ENCODE measurements at regions not wholly inside any gene's neighbourhood (a gene's known extent, or its start where the extent isn't known, plus 50 kb on each side); places are given as distances from the start of the nearest gene placed in this dataset.
A peak's percentile ranks its signal among the peaks of the same experiment; 100 is the strongest.

DNA sequence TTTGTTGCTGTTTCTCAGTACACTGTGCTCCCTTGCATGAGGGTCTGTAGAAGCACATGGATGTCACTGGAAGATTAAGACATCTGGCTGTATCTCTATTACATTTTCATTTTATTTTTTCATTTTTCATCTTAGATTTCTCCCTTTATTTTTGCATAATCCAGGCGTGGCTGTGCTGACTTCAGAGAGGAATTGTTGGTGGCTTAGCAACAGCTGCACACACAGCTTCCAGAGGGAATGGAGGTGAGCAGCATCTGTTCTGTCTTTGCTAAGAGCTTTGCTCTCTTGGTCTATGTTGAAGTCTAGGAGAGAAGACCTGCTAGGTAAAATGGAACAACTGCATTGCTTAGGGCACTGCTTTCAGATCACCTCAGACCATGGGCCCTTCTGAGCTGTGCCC, 254.4 kb upstream of the SP4 start:
- Histone ChIP-seq H3K36me3 (ENCODE audit: insufficient read depth, low read length) (no peaks in the 10 kb centered on the region), H3K27ac (ENCODE audit: low read depth, low read length) (no peak overlapping the region), H3K4me1 (ENCODE audit: insufficient read depth, low read length) (no peaks in the 10 kb centered on the region), H3K9me3 (ENCODE audit: control insufficient read depth in 1 of 2, low read length in 2 of 2) (no peaks in the 10 kb centered on the region), H3K27me3 (ENCODE audit: insufficient read depth, low read length) (no peaks in the 10 kb centered on the region), H3K4me3 (ENCODE audit: low read length in 2 of 2) (no peak overlapping the region)
- H3K27me3 Mint-ChIP-seq: peaks cover 12 to 28% of the 10 kb centered on the region in 2 donors
- no peak for DNase-seq
- peaks cover 0 to 5% (median 4%) of the 10 kb centered on the region in 4 donors for H3K4me1 Mint-ChIP-seq
- H3K4me3 Mint-ChIP-seq: no peak overlapping the region
- H3K27ac Mint-ChIP-seq: no peak overlapping the region
- intact Hi-C loops (cut with micrococcal nuclease): no loop called here
- ChIA-PET CTCF (ENCODE audit: partially characterized antibody) (no interaction called here), POLR2A (ENCODE audit: partially characterized antibody) (no interaction called here)
- H3K9me3 Mint-ChIP-seq: peaks cover 0 to 2% (median 0%) of the 10 kb centered on the region in 8 donors
- peaks cover 0 to 3% of the 10 kb centered on the region in 2 donors for H3K36me3 Mint-ChIP-seq

DNA sequence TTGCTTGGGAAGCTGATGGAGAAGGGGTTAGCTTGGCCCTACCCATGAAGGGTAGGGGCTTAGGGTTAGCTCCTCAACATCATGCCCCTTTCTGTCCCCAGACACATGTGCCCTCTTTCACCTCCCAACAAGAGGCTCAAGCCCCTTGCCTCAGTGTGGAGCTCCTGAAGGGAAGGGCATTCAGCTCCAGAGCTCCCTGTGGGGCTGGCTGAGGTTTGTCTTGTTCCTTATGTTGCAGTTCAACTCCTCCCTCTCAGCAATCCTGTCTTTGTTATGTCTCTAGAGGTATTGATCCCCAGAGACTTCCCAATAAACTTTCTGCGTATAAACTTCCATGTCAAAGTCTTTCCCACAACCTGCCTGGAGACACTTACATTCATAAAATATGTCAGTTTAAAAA, 252.2 kb upstream of the SP4 start:
- intact Hi-C loops (cut with micrococcal nuclease): no loop called here
- Histone ChIP-seq H3K36me3 (ENCODE audit: insufficient read depth, low read length) (no peaks in the 10 kb centered on the region), H3K27ac (ENCODE audit: low read depth, low read length) (no peak overlapping the region), H3K9me3 (ENCODE audit: control insufficient read depth in 1 of 2, low read length in 2 of 2) (no peaks in the 10 kb centered on the region), H3K27me3 (ENCODE audit: insufficient read depth, low read length) (no peaks in the 10 kb centered on the region), H3K4me1 (ENCODE audit: insufficient read depth, low read length) (no peaks in the 10 kb centered on the region), H3K4me3 (ENCODE audit: low read length in 2 of 2) (no peak overlapping the region)
- no peaks in the 10 kb centered on the region for H3K4me1 Mint-ChIP-seq
- H3K36me3 Mint-ChIP-seq: no peaks in the 10 kb centered on the region
- peaks cover 0 to 6% (median 2%) of the 10 kb centered on the region in 8 donors for H3K9me3 Mint-ChIP-seq
- H3K4me3 Mint-ChIP-seq: no peak overlapping the region
- CTCF ChIA-PET (ENCODE audit: partially characterized antibody): interaction anchor here (0.6 kb wide), 1 partner anchor 1603 kb away, joined by 3 read pairs; no protein-coding TSS in a partner anchor
- DNase-seq: no peak
- peaks cover 6 to 19% of the 10 kb centered on the region in 2 donors for H3K27me3 Mint-ChIP-seq
- no peak overlapping the region for H3K27ac Mint-ChIP-seq
- POLR2A ChIA-PET (ENCODE audit: partially characterized antibody): no interaction called here

DNA sequence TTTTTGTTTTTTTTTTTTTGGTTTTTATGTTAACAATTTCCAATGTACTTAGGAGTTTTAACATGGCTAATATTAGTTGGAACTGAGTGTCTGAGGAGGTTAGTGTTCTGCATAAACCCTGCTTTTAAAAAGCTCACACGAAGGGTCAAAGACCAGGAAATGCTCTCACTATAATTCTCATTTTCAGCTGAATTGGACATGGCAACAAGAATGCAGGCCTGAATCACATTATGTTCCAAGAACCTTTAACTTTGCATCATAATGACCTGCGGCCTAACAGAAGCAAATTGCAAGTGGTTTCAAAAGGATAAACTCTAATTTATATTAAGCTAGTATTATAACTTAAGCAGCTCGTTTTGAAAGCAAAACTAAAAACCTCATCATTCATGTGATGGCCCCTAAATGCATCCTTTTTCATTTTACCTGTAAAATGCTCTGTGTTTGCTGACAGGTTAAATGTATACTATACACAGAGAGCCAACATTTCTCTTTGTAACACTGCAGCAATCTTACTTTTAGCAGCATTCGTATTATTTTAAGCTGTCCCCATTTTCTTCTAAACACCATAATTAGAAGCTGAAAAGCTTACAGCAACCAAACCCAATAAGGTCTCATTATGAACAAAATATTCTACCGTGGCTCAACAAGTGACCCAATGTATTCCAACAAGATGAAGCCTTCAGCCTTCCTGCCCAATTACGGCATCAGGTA, 242.8 kb upstream of the SP4 start:
- H3K9me3 Mint-ChIP-seq: peaks cover 0 to 8% (median 4%) of the 10 kb centered on the region in 8 donors
- H3K4me3 Mint-ChIP-seq: peak overlapping the region in 1 of 8 donors; percentile 9
- H3K4me1 Mint-ChIP-seq: no peaks in the 10 kb centered on the region
- CTCF ChIA-PET (ENCODE audit: partially characterized antibody): no interaction called here
- POLR2A ChIA-PET (ENCODE audit: partially characterized antibody): no interaction called here
- Histone ChIP-seq H3K4me1 (ENCODE audit: insufficient read depth, low read length) (no peaks in the 10 kb centered on the region), H3K4me3 (ENCODE audit: low read length in 2 of 2) (no peak overlapping the region), H3K9me3 (ENCODE audit: control insufficient read depth in 1 of 2, low read length in 2 of 2) (no peaks in the 10 kb centered on the region), H3K36me3 (ENCODE audit: insufficient read depth, low read length) (no peaks in the 10 kb centered on the region), H3K27ac (ENCODE audit: low read depth, low read length) (no peak overlapping the region), H3K27me3 (ENCODE audit: insufficient read depth, low read length) (no peaks in the 10 kb centered on the region)
- H3K27me3 Mint-ChIP-seq: peaks cover 15 to 19% of the 10 kb centered on the region in 2 donors
- H3K27ac Mint-ChIP-seq: no peak overlapping the region
- intact Hi-C loops (cut with micrococcal nuclease): no loop called here
- peaks cover 0 to 1% of the 10 kb centered on the region in 2 donors for H3K36me3 Mint-ChIP-seq
- no peak for DNase-seq

DNA sequence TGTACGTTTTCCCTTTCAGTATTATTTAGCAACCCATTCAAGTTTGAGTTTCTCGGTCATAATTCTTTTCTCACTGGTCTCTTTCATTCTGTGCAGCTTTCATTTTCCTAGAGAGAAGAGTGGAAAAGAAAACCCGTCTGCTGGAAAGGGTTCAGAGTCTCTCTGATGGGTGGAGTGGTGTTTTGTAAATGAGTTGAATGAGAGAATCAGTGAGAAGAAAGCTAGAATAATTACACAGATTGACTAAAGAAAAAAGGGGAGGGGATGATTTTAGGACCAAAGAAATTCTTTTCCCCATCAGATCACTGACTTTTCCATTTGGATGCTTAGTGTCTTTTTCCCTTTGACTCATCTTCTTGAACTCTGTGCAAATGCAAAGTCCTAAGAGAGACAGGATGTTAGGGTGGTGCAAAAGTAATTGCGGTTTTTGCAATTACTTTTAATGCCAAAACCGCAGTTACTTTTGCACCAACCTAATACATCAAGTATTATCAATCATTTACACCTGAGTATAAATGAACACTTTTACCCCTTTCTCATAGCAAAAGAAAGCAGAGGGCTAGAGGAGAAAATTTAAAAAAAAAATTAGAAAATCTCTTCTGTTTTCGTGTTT, 242.1 kb upstream of the SP4 start:
- Mint-ChIP-seq H3K27me3 (peaks cover 15 to 17% of the 10 kb centered on the region in 2 donors), H3K4me3 (peak overlapping the region in 1 of 8 donors; percentile 9), H3K4me1 (no peaks in the 10 kb centered on the region), H3K9me3 (peaks cover 0 to 8% (median 4%) of the 10 kb centered on the region in 8 donors), H3K27ac (no peak overlapping the region), H3K36me3 (peaks cover 0 to 1% of the 10 kb centered on the region in 2 donors)
- DNase-seq: no peak
- ChIA-PET POLR2A (ENCODE audit: partially characterized antibody) (no interaction called here), CTCF (ENCODE audit: partially characterized antibody) (no interaction called here)
- no peaks in the 10 kb centered on the region for H3K4me1 ChIP-seq (ENCODE audit: insufficient read depth, low read length)
- no peak overlapping the region for H3K4me3 ChIP-seq (ENCODE audit: low read length in 2 of 2)
- H3K27me3 ChIP-seq (ENCODE audit: insufficient read depth, low read length): no peaks in the 10 kb centered on the region
- no peaks in the 10 kb centered on the region for H3K9me3 ChIP-seq (ENCODE audit: control insufficient read depth in 1 of 2, low read length in 2 of 2)
- intact Hi-C loops (cut with micrococcal nuclease): no loop called here
- no peaks in the 10 kb centered on the region for H3K36me3 ChIP-seq (ENCODE audit: insufficient read depth, low read length)
- no peak overlapping the region for H3K27ac ChIP-seq (ENCODE audit: low read depth, low read length)

DNA sequence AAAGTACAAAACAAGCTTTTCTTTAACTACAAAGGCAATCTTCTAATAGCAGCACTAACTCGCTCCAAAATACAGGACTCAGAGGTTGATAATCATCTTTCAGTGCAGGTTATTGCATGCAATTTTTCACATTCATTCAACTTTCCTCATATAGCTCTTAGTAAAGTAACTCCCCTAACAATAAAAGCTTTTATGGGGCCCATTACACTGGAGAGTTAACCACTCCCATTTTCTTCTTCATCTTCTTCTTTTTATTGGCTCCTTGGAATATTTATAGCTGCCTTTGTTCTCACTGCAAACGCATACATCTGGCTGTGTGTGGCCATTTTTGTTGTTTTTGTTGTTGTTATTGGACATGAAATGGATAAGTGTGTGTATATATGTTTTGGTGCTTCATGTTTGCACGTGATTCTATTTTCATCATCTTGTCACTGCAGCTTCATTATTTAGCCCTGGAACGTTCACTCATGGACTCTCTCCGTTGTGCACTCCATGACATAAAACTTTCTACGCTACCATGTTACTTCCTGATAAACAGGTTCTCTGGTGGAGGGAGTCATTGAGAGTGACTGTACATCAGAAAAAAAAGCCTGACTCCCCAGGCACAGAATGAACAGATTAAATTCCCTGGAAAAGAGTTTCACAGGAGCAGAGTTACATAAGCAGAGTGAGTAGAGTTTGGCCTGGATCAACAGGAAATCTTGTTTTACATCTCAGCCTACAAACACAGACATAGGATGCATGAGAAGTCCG, 236.4 kb upstream of the SP4 start:
- POLR2A ChIA-PET (ENCODE audit: partially characterized antibody): no interaction called here
- CTCF ChIA-PET (ENCODE audit: partially characterized antibody): no interaction called here
- no peaks in the 10 kb centered on the region for H3K36me3 ChIP-seq (ENCODE audit: insufficient read depth, low read length)
- H3K4me1 Mint-ChIP-seq: peaks cover 0 to 5% (median 3%) of the 10 kb centered on the region in 4 donors
- H3K27me3 Mint-ChIP-seq: peaks cover 2 to 10% of the 10 kb centered on the region in 2 donors
- H3K27ac ChIP-seq (ENCODE audit: low read depth, low read length): no peak overlapping the region
- H3K9me3 ChIP-seq (ENCODE audit: control insufficient read depth in 1 of 2, low read length in 2 of 2): no peaks in the 10 kb centered on the region
- H3K9me3 Mint-ChIP-seq: no peaks in the 10 kb centered on the region
- no peaks in the 10 kb centered on the region for H3K36me3 Mint-ChIP-seq
- H3K4me1 ChIP-seq (ENCODE audit: insufficient read depth, low read length): no peaks in the 10 kb centered on the region
- no peak for DNase-seq
- no peak overlapping the region for H3K4me3 Mint-ChIP-seq
- intact Hi-C loops (cut with micrococcal nuclease): no loop called here
- H3K4me3 ChIP-seq (ENCODE audit: low read length in 2 of 2): no peak overlapping the region
- H3K27ac Mint-ChIP-seq: no peak overlapping the region
- H3K27me3 ChIP-seq (ENCODE audit: insufficient read depth, low read length): no peaks in the 10 kb centered on the region

DNA sequence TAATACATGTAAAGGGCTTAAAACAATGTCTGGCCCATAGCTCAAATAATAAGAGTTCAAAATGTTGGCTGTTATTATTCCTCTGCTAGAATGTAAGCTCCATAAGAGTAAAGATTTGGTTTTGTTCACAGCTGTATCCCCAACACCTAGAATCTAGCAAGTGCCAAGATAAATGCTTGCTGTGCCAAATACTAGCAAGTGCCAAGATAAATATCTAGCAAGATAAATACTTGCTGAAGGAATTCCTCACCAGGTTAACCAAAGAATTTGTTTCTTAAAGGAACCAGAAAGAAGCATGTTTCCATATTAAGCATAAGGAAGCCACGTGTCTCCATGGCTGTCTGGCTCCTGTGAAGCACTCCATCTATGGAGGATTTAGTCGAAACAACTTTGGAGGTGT, 235.2 kb upstream of the SP4 start:
- intact Hi-C loops (cut with micrococcal nuclease): no loop called here
- Mint-ChIP-seq H3K27ac (no peak overlapping the region), H3K36me3 (no peaks in the 10 kb centered on the region), H3K4me3 (no peak overlapping the region), H3K9me3 (no peaks in the 10 kb centered on the region), H3K4me1 (peaks cover 0 to 5% (median 3%) of the 10 kb centered on the region in 4 donors), H3K27me3 (peaks cover 2 to 10% of the 10 kb centered on the region in 2 donors)
- ChIA-PET POLR2A (ENCODE audit: partially characterized antibody) (no interaction called here), CTCF (ENCODE audit: partially characterized antibody) (no interaction called here)
- Histone ChIP-seq H3K36me3 (ENCODE audit: insufficient read depth, low read length) (no peaks in the 10 kb centered on the region), H3K9me3 (ENCODE audit: control insufficient read depth in 1 of 2, low read length in 2 of 2) (no peaks in the 10 kb centered on the region), H3K27ac (ENCODE audit: low read depth, low read length) (no peak overlapping the region), H3K4me3 (ENCODE audit: low read length in 2 of 2) (no peak overlapping the region), H3K4me1 (ENCODE audit: insufficient read depth, low read length) (no peaks in the 10 kb centered on the region), H3K27me3 (ENCODE audit: insufficient read depth, low read length) (no peaks in the 10 kb centered on the region)
- no peak for DNase-seq

DNA sequence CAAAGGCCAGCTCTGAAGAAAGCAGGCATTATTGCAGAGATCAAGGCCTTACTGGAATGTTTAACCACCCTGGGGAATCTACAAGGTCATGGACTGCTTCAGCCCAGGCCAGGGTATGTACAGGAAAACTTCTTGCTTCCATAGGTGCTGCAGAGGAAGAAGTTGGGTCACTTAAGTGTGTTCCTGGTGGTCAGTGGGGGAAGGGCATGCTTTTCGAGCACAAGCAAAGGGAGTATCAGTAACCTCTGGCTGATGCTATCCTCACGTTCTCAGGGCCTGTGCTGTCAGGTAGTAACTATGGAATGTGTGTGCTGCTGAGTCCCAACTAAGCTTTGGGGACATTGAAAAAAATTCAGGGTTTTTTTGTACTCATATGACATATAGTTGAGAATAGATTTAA, 234.0 kb upstream of the SP4 start:
- CTCF ChIA-PET (ENCODE audit: partially characterized antibody): no interaction called here
- Mint-ChIP-seq H3K27me3 (peaks cover 2 to 10% of the 10 kb centered on the region in 2 donors), H3K4me1 (peaks cover 0 to 5% (median 3%) of the 10 kb centered on the region in 4 donors), H3K36me3 (no peaks in the 10 kb centered on the region), H3K27ac (no peak overlapping the region), H3K9me3 (no peaks in the 10 kb centered on the region), H3K4me3 (no peak overlapping the region)
- Histone ChIP-seq H3K27me3 (ENCODE audit: insufficient read depth, low read length) (no peaks in the 10 kb centered on the region), H3K9me3 (ENCODE audit: control insufficient read depth in 1 of 2, low read length in 2 of 2) (no peaks in the 10 kb centered on the region), H3K27ac (ENCODE audit: low read depth, low read length) (no peak overlapping the region), H3K4me1 (ENCODE audit: insufficient read depth, low read length) (no peaks in the 10 kb centered on the region), H3K36me3 (ENCODE audit: insufficient read depth, low read length) (no peaks in the 10 kb centered on the region), H3K4me3 (ENCODE audit: low read length in 2 of 2) (no peak overlapping the region)
- POLR2A ChIA-PET (ENCODE audit: partially characterized antibody): interaction anchor here (0.6 kb wide), 1 partner anchor 1485 kb away, joined by 3 read pairs; no protein-coding TSS in a partner anchor
- no peak for DNase-seq
- intact Hi-C loops (cut with micrococcal nuclease): no loop called here

Data from CD4-positive, alpha-beta memory T cell (primary cell).